ENCODE measurements at regions not wholly inside any gene's neighbourhood (a gene's known extent, or its start where the extent isn't known, plus 50 kb on each side); places are given as distances from the start of the nearest gene placed in this dataset.

- DNase-seq, result no peak
These were observed 52.5 kb upstream of the RPL34 start for GRCh38 chr4:108567831-108568230.

GRCh38 chr4:108561116-108561515 is 59.3 kb upstream of the RPL34 start:
- DNase-seq, result no peak

GRCh38 chr4:108560616-108561015 is 59.8 kb upstream of the RPL34 start:
- no peak for DNase-seq

GRCh38 chr4:108559911-108560310 is 60.5 kb upstream of the RPL34 start:
- DNase-seq, result no peak

DNA sequence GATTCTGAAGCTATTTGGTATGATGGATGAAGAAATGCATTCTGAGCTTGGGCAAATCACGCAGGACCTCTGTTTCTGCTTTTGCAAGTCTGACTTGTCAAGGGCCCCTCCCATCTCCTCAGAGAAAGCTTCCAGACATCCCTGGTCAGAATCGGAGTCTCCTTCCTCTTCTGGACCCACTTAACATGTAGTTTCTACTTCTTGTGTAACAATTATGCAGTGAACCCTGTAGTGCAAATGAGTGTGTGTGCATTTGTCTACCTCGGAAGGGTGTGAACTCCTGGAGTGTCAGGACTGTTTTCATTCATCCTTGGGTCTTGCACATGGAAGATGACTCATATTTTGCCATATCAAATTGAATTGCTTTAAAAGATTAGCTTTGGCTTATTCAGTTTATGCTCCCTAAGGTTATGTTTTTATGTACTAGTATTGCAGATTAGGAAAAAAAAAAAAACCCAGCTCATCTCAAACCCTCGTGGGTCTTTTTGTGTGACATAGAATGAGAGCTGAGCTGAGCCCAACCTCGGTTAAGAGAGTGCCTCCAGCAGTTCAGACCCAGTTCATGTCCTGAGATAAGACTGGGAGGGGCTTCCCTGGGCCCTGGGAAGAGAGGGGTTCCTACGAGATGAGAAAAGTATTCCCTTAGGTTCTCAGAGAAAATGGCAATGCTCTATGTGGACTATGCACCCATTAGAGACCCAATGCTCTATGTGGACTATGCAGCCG is 61.1 kb upstream of the RPL34 start:
- no peak for DNase-seq

- no peak for DNase-seq
These were observed 63.7 kb upstream of the RPL34 start for GRCh38 chr4:108556588-108557200.

DNA sequence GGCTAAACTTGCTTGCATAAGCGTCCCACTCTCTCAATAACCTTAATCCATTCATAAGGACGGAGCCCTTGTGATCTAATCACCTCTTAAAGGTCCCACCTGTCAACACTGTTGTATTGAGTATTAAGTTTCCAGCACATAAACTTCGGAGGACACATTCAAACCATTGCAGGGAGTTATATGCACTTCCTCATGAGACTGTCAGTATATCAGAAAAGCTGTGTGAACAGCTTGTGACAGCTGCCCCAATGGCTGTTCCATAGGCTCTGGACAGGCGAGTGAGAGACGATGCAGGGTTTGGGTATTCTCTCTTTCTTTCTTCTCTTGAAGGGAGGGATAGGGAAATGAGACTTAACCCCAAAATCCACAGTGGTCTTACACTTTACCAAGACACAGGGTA is 64.2 kb upstream of the RPL34 start:
- no peak for DNase-seq

- no peak for DNase-seq
These were observed 64.7 kb upstream of the RPL34 start for GRCh38 chr4:108555701-108556100.

DNA sequence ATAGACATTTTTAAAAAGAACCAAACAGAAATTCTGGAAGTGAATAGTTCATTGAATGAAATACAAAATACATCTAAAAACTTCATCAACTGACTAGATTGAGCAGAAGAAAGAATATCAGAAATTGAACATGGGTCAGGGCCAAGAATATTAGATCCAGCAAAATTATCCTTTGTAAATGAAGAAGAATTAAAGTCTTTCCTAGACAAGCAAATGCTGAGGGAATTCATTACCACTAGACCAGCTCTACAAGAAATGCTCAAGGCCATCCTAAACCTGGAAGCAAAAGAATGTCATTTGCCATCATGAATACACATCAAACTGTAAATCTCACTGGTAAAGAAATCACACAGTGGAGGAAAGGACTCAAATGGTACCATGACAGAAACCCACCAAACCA is 72.7 kb upstream of the RPL34 start:
- DNase-seq, result no peak

DNA sequence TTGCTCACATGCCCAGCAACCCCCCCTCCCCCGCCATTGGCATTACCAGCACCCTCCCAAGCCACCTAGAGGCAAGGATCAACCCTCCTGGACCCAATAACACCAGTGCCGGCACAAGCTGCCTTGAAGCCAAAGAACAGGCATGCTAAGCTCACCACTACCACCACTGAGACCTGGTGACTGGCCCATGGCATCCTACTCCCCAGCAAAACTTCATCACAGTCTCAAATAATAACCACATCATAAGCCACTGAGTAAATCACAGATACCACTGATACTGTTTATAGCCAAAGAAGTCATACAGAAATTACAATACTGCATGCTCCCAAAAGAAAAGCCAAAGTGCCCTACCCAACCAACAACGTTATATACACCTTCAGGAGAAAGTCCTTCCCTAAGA is 73.6 kb upstream of the RPL34 start:
- no peak for DNase-seq

DNA sequence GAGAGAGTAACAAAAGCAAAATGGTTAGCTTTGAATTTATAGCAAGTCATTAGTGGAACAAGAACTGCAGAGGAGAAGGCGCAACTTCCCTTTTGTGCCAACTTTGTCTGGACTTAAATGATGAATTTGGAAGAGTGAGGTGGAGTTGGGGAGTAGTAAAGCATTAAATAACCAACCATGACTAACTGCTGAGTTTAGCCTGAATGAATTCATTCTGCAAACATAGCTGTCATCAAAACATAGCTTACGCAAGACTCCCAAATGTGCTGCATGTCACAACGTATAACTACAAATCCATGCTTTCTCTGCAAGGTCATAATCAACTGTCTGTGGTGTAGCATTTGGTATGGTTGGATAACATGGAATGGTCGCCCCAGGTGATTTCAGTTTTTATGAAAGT is 75.9 kb upstream of the RPL34 start:
- no peak for DNase-seq

DNA sequence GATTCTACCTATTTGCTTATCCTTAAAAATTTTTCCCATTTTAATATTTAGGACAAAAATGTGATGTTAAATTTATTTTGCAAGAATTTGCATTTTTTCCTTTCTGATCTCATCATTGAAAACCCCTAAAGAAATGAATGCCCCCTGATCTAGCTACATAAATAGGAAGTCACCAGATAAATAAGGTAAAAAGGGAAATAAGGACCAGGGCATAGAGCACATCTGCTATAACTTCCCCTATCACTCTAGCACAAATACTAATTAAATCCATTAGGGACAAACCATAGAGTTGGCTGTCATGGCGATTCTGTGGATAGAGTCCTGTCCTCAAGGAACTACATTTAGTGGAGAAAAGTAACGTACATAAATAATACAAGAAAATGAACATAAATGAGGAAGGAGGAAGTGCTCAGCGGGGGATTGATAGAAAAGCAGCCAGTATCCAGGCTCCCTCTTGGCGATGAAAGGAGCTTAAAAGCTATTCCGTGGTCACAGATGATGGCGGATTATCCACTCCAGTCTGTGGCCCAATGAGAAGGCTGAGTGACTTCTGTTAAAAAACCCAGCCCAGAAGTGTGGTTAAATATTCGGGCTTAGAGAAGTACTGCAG is 76.9 kb upstream of the RPL34 start:
- DNase-seq, result no peak

- DNase-seq, result no peak
These were observed 79.8 kb upstream of the RPL34 start for GRCh38 chr4:108540536-108540935.

GRCh38 chr4:108536577-108536976 is 83.8 kb upstream of the RPL34 start:
- DNase-seq, result no peak

GRCh38 chr4:108535757-108536156 is 84.6 kb upstream of the RPL34 start:
- DNase-seq, result no peak

- DNase-seq, result no peak
These were observed 86.5 kb upstream of the RPL34 start for GRCh38 chr4:108533876-108534275.

DNA sequence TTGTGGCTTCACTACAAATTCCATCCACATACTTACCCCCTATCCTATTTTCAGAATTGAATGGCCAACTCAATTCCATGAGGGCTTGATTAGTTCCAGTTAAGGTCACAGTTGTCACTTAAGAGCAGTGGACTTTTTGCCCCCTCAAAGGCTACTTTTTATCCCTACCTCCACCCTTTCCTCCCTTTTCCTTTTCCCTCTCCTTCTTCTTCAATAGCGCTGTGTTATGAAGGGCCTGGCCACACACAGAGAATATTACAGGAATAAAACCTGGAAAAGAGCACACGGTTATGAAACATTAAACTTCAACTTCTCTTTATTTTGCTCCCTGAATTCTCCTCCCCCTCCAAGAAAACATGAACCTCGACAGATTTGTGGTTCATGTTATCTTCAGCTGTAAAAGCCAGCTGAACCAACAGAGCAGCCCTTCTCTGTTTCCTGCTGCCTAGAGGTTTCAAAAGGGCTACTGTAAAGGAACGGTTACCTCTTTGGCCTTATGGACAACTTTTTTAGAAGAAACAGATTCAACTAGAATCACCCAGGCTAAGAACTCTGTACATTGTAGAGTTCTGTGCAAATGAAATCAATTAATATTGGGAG is 87.0 kb upstream of the RPL34 start:
- no peak for DNase-seq

GRCh38 chr4:108532738-108533137 is 87.6 kb upstream of the RPL34 start:
- no peak for DNase-seq

GRCh38 chr4:108532187-108532586 is 88.2 kb upstream of the RPL34 start:
- DNase-seq, result no peak

DNA sequence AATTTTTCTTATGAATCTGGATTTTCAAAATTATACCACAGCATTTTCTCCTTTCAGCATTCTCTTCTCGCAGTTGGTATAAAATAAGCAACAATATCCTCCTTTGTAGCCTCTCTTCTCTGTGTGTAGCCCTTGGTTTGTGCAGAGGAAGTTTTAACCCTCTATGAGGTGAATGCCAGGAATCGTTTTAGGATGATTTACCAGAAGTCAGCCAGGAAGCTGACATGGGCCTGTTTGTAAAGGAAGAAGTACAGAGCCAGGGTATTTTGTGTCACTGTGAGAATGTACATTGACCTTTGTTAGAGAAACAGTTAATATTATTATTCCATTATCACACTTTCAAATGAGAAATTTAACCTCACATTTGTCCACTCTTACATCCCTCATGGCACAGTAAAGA is 88.9 kb upstream of the RPL34 start:
- DNase-seq, result no peak

DNA sequence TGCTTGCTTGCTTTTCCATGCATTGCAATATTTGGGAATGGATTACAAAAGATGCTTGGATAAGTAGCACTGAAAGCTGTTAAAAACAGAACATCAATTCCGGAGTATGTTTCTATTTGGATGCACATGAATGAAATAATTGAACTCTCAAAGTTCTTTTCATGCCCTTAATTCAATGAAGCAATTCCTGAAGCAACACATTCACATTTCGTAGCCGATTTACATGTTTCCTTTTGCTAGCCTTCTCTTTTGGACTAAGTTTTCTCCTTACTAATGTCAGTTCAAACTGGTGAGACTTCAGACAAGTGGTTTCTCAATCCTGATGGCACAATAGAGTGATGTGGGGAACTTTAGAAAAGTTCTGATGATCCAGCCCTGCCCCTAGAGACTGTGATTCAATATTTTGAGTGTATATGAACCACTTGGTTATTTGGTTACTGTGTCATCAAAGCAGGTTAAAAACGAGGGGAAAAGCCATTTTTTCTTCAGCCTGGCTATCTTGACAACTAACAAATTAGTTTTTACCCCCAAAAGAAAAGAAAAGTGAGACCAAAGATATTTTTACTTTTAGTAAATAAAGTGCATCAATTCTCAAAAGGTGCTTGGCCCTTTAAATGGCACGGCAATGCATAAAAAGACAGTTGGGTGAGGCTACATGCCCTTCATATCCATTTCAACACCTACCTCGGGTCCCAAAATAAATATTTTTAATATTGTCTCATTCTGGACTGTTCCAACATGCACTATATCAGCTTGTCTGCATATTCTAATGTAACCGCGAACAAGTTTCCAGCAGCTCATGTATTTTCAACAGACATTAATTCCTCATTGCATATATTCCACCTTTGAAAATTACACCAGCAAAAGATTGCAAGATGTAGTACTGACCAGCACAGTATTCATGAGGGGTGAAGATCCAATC is 90.1 kb upstream of the RPL34 start:
- DNase-seq, result no peak

GRCh38 chr4:108529102-108529501 is 91.3 kb upstream of the RPL34 start:
- DNase-seq, result no peak

DNA sequence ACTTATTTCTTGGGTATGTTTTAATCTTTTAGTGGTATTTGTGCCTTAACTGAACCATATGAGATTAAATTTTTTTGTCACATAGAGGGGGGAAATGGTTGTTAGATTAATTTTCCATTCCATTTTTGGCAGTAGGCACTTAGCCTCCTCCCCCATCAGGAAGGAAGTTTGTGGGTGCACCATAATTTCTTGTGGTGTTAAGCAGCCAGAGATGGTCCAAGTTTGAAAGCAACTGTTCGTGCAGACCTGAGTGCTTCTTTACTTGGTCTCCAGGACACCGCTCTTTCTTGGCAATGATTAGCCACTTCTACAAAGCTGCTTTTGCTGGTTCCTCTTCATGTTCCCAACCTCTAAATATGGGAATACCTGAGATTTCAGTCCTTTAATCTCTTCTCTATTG is 92.7 kb upstream of the RPL34 start:
- DNase-seq, result no peak
